GM21737 (cell line): ENCODE measurements at regions not wholly inside any gene's neighbourhood (a gene's known extent, or its start where the extent isn't known, plus 50 kb on each side); places are given as distances from the start of the nearest gene placed in this dataset.

Experiments
- ATAC-seq: cut with Tn5 transposase; IDR thresholded peaks from one replicate; pipeline ENCODE4 v1.9.1; 2021; ENCODE audit warnings: mild to moderate bottlenecking, moderate library complexity; ENCODE audit not compliant: unreplicated experiment

DNA sequence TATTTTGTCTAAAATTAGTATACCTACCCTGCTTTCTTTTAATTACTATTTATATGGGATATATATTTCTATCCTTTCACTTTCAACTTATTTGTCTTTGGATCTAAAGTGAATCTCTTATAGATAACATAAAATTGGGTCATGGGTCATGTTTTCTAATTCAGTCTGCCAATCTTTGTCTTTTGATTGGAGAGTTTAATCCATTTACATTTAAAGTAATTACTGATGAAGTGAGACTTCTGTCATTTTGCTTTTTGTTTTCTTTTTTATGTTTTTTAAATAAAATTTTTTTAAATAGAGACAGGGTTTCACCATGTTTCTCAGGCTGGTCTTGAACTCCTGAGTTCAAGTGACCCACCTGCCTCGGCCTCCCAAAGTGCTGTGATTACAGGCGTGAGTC lies 50.5 kb upstream of the PRDM1 start:
- no peak for ATAC-seq

DNA sequence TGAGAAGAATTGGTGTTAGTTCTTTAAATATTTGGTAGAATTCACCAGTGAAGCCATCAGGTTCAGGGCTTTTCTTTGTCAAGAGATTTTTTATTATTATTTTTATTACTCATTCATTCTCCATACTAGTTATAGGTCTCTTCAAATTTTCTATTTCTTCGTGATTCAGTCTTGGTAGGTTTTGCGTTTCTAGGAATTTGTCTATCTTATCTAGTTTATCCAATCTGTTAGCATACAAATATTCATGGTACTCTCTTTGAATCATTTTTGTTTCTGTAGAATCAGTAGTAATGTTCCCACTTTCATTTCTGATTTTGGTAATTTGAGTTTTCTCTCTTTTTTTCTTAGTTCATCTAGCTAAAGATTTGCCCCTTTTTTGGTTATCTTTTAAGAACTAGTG lies 52.3 kb upstream of the PRDM1 start:
- ATAC-seq, result no peak

DNA sequence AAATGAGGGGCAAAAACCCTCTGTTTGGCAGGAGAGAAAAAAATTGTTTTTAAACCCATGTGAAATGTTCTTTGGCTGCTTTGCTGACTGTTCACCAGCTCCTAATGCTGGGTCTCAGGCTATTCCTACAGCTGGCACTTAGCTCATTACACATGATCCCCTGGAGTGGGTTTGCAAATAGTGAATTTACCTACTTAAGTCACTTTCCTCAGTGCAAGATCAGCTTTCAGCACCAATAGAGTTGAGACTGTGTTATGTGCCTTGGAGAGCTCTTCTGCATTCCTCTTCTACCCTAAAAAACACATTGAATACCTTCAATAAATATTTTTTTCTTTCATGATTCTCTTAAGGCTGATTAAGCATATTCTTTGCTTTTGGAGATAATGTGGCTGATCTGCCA lies 58.4 kb upstream of the PRDM1 start:
- no peak for ATAC-seq

DNA sequence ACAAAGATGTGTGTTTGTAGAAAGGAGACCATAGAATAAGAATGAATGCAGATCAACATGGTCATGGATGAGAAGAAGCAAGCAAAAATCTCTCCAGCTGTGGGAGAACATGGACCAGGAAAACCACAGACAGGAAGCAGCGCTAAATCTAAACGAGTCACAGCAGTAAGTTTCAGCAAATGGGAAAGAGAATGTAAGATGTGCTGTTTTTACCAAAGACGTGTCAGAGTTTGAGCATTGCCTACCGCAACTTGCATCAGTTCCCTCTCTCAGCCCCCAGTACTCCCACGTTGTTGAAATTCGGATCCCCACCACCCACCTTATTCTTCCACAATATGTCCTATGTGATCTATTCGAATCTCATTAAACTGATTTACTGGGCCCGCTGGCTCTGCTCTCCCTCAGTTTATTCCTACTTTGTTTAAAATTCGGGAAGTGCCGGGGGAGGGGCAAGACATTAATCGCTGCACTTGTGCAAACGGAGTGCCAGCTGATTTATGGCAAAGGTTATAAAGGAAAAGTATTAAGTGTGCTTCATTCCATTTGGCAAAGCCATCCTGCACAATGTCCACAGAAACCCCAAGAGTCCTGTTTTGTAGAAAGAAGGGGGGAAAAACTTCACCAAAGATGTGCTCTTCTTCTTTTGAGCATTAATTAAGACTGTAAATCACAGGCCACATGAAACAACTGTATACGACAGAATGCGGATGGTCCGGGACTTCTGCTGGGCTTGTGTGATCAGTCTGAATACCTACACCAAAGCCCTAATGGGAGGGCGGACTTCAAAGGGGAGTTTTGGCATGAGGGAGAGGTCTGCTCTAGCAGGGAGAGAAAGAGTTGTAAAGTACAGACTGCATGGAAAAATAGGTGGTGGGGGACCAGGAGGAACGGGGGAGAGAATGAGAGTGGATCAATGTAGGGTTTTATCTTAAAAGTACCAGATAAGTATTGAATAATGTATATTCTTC lies 59.1 kb upstream of the PRDM1 start:
- ATAC-seq, result no peak

DNA sequence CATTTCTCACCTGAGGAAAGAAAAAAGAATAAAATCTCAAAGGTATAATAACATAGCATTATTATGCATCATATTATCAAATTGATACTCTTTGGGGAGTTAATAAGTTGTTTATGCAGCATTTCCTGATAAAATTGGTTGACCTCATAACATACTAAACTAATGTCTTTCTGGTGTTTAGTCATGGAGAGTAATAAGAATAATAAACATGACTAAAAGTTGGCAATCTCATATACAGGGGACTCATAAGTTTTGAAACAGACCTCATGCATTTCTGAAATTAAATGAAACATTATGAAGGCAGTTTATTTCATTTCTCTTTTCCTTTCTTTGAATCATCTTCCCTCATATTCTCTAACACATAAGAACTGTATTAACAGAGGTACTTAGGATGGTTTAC lies 60.5 kb upstream of the PRDM1 start:
- ATAC-seq, result no peak

GRCh38 chr6:106022801-106023200 lies 63.3 kb upstream of the PRDM1 start:
- ATAC-seq, result no peak

DNA sequence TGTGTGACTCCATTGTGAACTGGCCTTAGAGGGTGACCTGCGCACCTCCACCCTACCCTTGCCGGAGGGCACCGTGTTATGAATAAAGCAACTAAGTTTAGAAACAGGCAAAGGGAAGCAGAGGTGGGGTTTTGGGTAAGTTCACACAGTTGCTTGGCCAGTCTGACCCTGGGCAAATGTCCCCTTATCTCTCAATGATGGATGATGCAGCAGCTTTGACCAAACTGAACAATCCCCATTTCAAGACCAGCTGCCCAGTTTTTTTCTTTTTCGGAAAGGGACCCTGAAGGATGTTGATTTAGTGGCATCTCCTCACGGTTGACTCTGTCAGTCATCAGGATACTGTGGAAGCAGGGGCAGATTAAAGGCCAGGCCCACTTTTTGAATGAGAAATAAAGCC lies 68.7 kb upstream of the PRDM1 start:
- no peak for ATAC-seq

DNA sequence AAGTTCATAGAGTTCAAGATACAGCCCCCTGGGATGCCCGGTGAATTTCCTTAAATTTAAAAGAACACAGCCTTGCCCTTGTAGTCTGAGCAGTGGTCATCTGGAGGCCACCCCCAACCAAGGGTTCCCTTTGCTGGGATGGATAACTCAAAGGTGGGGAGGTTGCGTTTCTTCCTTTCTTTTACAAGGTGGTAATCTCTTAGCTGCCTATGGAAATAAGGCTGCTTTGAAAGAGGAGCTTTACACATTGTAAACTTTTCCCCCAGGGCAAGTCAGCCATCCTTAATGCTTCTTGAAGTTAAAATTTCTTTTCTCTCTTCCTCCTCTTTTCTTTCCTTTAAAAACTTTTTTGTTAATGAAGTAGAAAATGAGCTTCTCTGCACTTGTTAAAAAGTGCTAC lies 71.2 kb upstream of the PRDM1 start:
- no peak for ATAC-seq

- ATAC-seq, result no peak
These were observed 74.7 kb upstream of the PRDM1 start for GRCh38 chr6:106011476-106011875.

DNA sequence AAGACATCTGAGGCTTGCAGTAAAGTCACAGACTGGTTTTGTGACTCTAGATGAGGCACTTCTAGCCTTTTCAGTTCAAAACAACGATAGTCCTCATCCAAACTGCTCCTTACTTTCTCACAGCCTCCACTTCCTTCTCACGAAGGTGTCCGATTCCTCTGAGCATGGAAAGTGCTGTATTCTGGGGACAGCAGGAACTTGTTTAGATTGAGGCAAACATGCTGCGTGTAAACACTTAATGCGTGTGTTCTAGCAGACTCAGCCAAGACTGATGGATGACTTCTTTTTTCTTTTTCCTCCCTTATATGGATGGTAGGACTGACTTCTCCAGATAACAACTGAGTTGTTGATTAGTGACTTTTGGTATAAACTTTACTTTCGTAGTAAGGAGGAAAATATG lies 80.2 kb upstream of the PRDM1 start:
- ATAC-seq, result no peak

GRCh38 chr6:106005013-106005412 lies 81.1 kb upstream of the PRDM1 start:
- ATAC-seq, result no peak

GRCh38 chr6:106003268-106003987 lies 82.7 kb upstream of the PRDM1 start:
- no peak for ATAC-seq

DNA sequence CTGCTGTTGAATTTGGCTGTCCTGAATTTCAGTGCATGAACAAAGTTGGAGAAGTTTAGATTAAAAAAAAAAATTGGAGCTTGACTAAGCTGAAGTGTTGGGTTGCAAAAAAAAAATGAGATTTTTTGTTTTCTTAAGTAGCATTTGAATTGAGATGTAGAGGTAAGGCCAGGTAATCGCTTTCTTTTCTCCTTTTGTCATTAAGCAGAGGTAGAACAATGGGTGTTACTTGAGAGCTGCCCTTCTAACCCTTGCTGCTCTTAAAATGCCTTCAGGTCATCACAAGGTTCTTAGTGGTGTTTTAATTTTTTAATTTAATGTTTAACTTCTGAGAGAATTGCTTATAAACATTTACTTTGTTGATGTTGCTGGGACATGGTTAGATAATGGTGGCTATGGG lies 84.1 kb upstream of the PRDM1 start:
- no peak for ATAC-seq

GRCh38 chr6:106000935-106001334 lies 85.2 kb upstream of the PRDM1 start:
- no peak for ATAC-seq

- no peak for ATAC-seq
These were observed 88.7 kb upstream of the PRDM1 start for GRCh38 chr6:105997482-105997881.

GRCh38 chr6:105995391-105995865 lies 90.7 kb upstream of the PRDM1 start:
- ATAC-seq, result no peak

DNA sequence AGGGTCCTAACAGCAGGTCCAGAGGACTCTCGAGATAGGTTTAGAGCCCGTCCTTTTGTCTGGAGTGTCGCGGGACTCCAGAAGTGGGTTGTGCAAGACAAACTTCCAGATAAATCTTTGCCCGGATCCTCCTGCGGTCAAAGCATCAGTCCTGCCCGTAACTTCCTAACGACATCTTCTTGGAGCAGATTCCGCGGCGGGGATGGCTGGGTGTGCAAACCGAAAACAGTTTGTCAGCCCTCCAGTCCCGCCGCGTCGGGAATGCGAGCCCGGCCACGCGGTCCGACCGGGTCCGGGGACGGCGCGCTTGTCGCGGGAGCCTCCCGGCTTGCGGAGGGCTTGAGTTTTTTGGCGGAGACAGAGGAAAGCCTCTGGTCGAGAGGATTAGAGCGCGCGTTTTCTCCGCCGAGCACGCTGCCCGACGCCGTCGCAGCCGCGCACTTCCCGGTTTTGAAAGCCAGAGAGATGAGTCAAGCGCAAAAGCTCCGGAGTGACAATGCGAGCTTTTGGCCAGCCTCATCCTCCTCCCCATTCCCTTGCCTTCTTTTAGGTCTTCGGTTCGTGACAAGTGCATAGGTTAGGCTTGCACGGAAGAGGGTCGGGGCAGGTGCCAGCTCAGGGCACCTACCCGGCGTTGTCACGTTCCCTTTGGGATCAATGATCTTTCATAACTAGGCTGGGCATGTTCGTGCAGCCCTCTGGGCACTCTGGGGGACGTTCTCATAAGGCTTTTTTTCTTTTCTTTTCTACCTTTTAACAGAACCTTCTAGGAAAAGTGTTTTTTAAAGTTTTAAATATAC lies 91.3 kb upstream of the PRDM1 start:
- no peak for ATAC-seq

DNA sequence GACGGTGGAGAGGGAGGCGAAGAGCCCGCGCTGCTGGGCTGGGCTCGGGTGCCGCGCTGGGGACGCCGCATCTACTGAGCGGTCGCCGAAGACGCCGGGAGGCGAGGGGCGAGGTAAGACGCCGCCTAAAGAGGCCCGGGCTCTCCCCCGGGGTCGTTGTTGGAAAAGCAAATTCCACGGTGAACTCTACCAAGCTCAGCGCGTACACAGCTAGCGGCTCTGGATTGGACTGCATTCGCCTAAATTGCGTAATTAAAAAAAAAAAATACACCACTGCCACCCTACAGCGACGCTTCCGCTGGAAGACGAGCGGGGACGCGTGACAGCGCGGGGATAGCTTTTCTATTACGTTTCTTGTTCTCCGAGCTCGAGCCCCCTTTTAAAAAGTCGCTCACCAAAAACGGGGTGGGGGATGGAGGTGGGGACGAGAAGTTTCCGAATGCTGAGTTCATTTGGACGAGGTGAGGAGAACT lies 92.0 kb upstream of the PRDM1 start:
- ATAC-seq, result no peak

GRCh38 chr6:105993341-105994117 lies 92.6 kb upstream of the PRDM1 start:
- ATAC-seq, result no peak

DNA sequence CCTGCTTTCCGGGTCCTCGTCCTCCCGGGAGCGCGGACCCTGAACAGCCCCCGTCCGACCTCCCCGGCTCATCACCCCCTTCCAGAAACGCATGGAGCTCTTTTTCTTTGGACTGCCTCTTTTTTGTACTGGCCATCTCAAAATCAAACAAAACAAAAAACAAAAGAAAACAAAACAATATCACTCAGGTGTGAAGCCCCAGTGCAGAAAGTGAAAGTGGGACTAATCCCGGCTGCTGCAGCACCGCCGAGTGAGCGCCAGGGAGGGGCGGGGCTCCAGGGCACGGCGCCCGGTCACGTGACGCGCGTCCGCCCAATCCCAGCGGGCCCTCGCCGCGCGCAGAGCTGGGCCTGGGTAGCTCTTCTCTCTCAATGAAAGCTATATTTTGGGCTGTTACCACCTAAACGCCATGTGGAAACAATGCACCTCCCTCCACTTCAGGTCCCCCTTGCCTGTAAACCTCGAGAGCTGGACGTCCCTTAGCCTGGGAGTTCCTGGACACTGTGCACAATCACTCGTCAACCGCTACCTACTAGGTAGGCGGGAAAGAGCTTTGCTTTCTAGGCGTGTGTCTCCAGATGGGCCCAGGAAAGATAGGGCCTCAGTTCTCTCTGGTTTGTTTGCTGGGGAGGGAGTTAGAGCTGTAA lies 93.7 kb upstream of the PRDM1 start:
- peak; percentile 81 for ATAC-seq
